Upper lobe of left lung (tissue), 4 donors: ENCODE measurements at regions not wholly inside any gene's neighbourhood (a gene's known extent, or its start where the extent isn't known, plus 50 kb on each side); places are given as distances from the start of the nearest gene placed in this dataset.

Source experiments
- EP300 ChIP-seq, 4 donors: sonication (generic); formaldehyde crosslinking; IDR thresholded peaks; one replicate each; pipeline ENCODE4 v1.5.1; 2017; ENCODE audit warnings: antibody characterized with exemption in 4 of 4, control low read depth in 2 of 4
- TF ChIP-seq, protein P1 (sequence below), 6 experiments: fragments of 450-650 bp in 4 of 6; fragments of 200-600 bp in 2 of 6; sonication (generic) in 2 of 6; IDR thresholded peaks; one replicate each; pipeline ENCODE4 v1.5.1; 2016 to 2019; ENCODE audit warnings: antibody characterized with exemption in 6 of 6

DNA sequence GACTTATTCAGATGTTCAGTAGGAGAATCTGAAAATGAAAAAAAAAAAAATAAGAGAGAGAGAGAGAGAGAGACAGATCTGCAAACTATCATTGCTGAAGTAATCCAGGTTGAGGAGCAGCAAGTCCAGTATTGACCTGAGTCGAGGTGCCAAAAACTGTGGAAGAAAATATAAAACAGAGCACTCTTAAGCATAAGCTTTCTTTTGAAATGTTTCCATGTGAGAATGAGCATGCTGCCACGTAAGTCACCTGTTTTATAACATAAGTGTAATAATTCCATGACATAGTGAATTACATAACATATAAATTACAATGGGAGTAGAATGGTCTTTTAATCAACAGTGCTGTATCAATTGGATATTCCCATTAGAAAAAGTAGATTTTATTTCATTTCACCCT, 218.2 kb downstream of the BCHE start:
- TF ChIP-seq, protein P1, sequence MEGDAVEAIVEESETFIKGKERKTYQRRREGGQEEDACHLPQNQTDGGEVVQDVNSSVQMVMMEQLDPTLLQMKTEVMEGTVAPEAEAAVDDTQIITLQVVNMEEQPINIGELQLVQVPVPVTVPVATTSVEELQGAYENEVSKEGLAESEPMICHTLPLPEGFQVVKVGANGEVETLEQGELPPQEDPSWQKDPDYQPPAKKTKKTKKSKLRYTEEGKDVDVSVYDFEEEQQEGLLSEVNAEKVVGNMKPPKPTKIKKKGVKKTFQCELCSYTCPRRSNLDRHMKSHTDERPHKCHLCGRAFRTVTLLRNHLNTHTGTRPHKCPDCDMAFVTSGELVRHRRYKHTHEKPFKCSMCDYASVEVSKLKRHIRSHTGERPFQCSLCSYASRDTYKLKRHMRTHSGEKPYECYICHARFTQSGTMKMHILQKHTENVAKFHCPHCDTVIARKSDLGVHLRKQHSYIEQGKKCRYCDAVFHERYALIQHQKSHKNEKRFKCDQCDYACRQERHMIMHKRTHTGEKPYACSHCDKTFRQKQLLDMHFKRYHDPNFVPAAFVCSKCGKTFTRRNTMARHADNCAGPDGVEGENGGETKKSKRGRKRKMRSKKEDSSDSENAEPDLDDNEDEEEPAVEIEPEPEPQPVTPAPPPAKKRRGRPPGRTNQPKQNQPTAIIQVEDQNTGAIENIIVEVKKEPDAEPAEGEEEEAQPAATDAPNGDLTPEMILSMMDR (IDR thresholded peaks at IDR 0.05) = no peak
- TF ChIP-seq EP300 (IDR thresholded peaks at IDR 0.05) = no peak
